GM10266 (cell line): ENCODE measurements at regions not wholly inside any gene's neighbourhood (a gene's known extent, or its start where the extent isn't known, plus 50 kb on each side); places are given as distances from the start of the nearest gene placed in this dataset.

Source experiments
- DNase-seq: peaks from one replicate; pipeline ENCODE4 v3.0.0; 2012; ENCODE audit errors: extremely low spot score
- CTCF ChIP-seq: IDR thresholded peaks from 2 replicates; pipeline ENCODE4 v1.5.1; 2012; ENCODE audit warnings: mild to moderate bottlenecking, low read depth; ENCODE audit not compliant: control insufficient read depth, insufficient read depth; ENCODE audit errors: missing control alignments

GRCh38 chr2:133733901-133734255, 165.6 kb upstream of the NCKAP5 start:
- TF ChIP-seq CTCF = no peak
- no peak for DNase-seq

GRCh38 chr2:133734716-133735495, 166.6 kb upstream of the NCKAP5 start:
- DNase-seq = no peak
- no peak for TF ChIP-seq CTCF

GRCh38 chr2:133736674-133737073, 168.4 kb upstream of the NCKAP5 start:
- TF ChIP-seq CTCF = no peak

GRCh38 chr2:133737242-133737993, 169.2 kb upstream of the NCKAP5 start:
- DNase-seq = no peak

More at GRCh38 chr2:133736674-133737073, 168.4 kb upstream of the NCKAP5 start:
- no peak for DNase-seq

GRCh38 chr2:133739039-133739438, 170.8 kb upstream of the NCKAP5 start:
- no peak for TF ChIP-seq CTCF
- no peak for DNase-seq

More at GRCh38 chr2:133737242-133737993, 169.2 kb upstream of the NCKAP5 start:
- no peak for TF ChIP-seq CTCF

- no peak for DNase-seq
- TF ChIP-seq CTCF = no peak
Measured at GRCh38 chr2:133740500-133740899, 172.2 kb upstream of the NCKAP5 start.

GRCh38 chr2:133748007-133748700, 179.9 kb upstream of the NCKAP5 start:
- no peak for TF ChIP-seq CTCF
- no peak for DNase-seq
